NAMALWA (cell line): ENCODE measurements at regions not wholly inside any gene's neighbourhood (a gene's known extent, or its start where the extent isn't known, plus 50 kb on each side); places are given as distances from the start of the nearest gene placed in this dataset.

Experiments
- DNase-seq: peaks from one replicate; pipeline ENCODE4 v3.0.0-alpha.2; 2015; ENCODE audit warnings: low spot score

- DNase-seq, result no peak
These were observed 182.4 kb upstream of the CXXC4 start for GRCh38 chr4:104677116-104677515.

- no peak for DNase-seq
These were observed 187.6 kb upstream of the CXXC4 start for GRCh38 chr4:104682311-104682710.

GRCh38 chr4:104693601-104694201 is 199.0 kb upstream of the CXXC4 start:
- peak; percentile 63 for DNase-seq

- DNase-seq, result no peak
These were observed 221.9 kb upstream of the CXXC4 start for GRCh38 chr4:104716584-104716983.

- no peak for DNase-seq
These were observed 225.0 kb upstream of the CXXC4 start for GRCh38 chr4:104719539-104720230.

GRCh38 chr4:104722467-104722866 is 227.8 kb upstream of the CXXC4 start:
- no peak for DNase-seq

GRCh38 chr4:104726002-104726401 is 231.3 kb upstream of the CXXC4 start:
- DNase-seq, result no peak

- no peak for DNase-seq
These were observed 232.9 kb upstream of the CXXC4 start for GRCh38 chr4:104727643-104728042.

GRCh38 chr4:104728380-104729122 is 233.9 kb upstream of the CXXC4 start:
- no peak for DNase-seq

- DNase-seq, result no peak
These were observed 238.1 kb upstream of the CXXC4 start for GRCh38 chr4:104732766-104733165.

- no peak for DNase-seq
These were observed 240.5 kb upstream of the CXXC4 start for GRCh38 chr4:104735174-104735573.

GRCh38 chr4:104740161-104740560 is 245.5 kb upstream of the CXXC4 start:
- no peak for DNase-seq

GRCh38 chr4:104743215-104743653 is 248.5 kb upstream of the CXXC4 start:
- peak; percentile 83 for DNase-seq

- no peak for DNase-seq
These were observed 252.9 kb upstream of the CXXC4 start for GRCh38 chr4:104747635-104748034.

- DNase-seq, result peak; percentile 37
These were observed 254.4 kb upstream of the CXXC4 start for GRCh38 chr4:104749062-104749461.

- no peak for DNase-seq
These were observed 255.3 kb upstream of the CXXC4 start for GRCh38 chr4:104750008-104750407.

- no peak for DNase-seq
These were observed 256.8 kb upstream of the CXXC4 start for GRCh38 chr4:104751468-104751867.

GRCh38 chr4:104752337-104752736 is 257.6 kb upstream of the CXXC4 start:
- DNase-seq, result no peak

GRCh38 chr4:104756837-104757236 is 262.1 kb upstream of the CXXC4 start:
- no peak for DNase-seq

- DNase-seq, result no peak
These were observed 263.9 kb upstream of the CXXC4 start for GRCh38 chr4:104758574-104758973.

- DNase-seq, result no peak
These were observed 269.0 kb upstream of the CXXC4 start for GRCh38 chr4:104763554-104764222.

- no peak for DNase-seq
These were observed 272.0 kb upstream of the CXXC4 start for GRCh38 chr4:104766676-104767075.

- no peak for DNase-seq
These were observed 278.2 kb upstream of the CXXC4 start for GRCh38 chr4:104772849-104773248.
